Hepatocyte (in vitro differentiated cells): ENCODE measurements at regions not wholly inside any gene's neighbourhood (a gene's known extent, or its start where the extent isn't known, plus 50 kb on each side); places are given as distances from the start of the nearest gene placed in this dataset.

ENCODE experiments used
- DNase-seq: peaks from one replicate; pipeline ENCODE4 v3.0.0-alpha.2; 2016; ENCODE audit warnings: low spot score
- H2AFZ ChIP-seq: fragments of 200-600 bp; sonication (generic); 2 replicates; pipeline ENCODE4 v1.6.0; 2016; ENCODE audit warnings: antibody characterized with exemption, mild to moderate bottlenecking
- H3K27ac ChIP-seq: fragments of 200-600 bp; sonication (generic); 2 replicates; pipeline ENCODE4 v1.5.1; 2016; ENCODE audit warnings: mild to moderate bottlenecking
- H3K27me3 ChIP-seq: fragments of 200-600 bp; sonication (generic); 2 replicates; pipeline ENCODE4 v1.6.1; 2016
- H3K36me3 ChIP-seq: fragments of 200-600 bp; sonication (generic); replicated peaks from 2 replicates; pipeline ENCODE4 v1.5.1; 2016; ENCODE audit warnings: low read depth; ENCODE audit not compliant: insufficient read depth
- H3K4me1 ChIP-seq: fragments of 200-600 bp; sonication (generic); 2 replicates; pipeline ENCODE4 v1.5.1; 2016; ENCODE audit warnings: mild to moderate bottlenecking, moderate library complexity; ENCODE audit not compliant: insufficient read depth
- H3K4me2 ChIP-seq: fragments of 200-600 bp; sonication (generic); 2 replicates; pipeline ENCODE4 v1.6.0; 2016
- H3K4me3 ChIP-seq: fragments of 200-600 bp; sonication (generic); 2 replicates; pipeline ENCODE4 v1.5.1; 2016; ENCODE audit warnings: mild to moderate bottlenecking
- H3K79me2 ChIP-seq: fragments of 200-600 bp; sonication (generic); 2 replicates; pipeline ENCODE4 v1.6.0; 2017; ENCODE audit warnings: mild to moderate bottlenecking
- H3K9me2 ChIP-seq: fragments of 200-600 bp; sonication (generic); replicated peaks from 2 replicates; pipeline ENCODE4 v1.6.0; 2017; ENCODE audit warnings: mild to moderate bottlenecking; ENCODE audit not compliant: insufficient read depth
- H3K9me3 ChIP-seq: fragments of 200-600 bp; sonication (generic); 2 replicates; pipeline ENCODE4 v1.5.1; 2016; ENCODE audit warnings: low read depth, mild to moderate bottlenecking
- H4K20me1 ChIP-seq: fragments of 200-600 bp; sonication (generic); 2 replicates; pipeline ENCODE4 v1.6.0; 2016; ENCODE audit warnings: mild to moderate bottlenecking; ENCODE audit not compliant: insufficient read depth, poor library complexity, severe bottlenecking
- CTCF ChIP-seq: fragments of 200-600 bp; sonication (generic); IDR thresholded peaks from 2 replicates; pipeline ENCODE4 v1.5.1; 2016; ENCODE audit warnings: antibody characterized with exemption, mild to moderate bottlenecking; ENCODE audit not compliant: poor library complexity
- EZH2 ChIP-seq: fragments of 200-600 bp; sonication (generic); IDR thresholded peaks from 2 replicates; pipeline ENCODE4 v1.6.1; 2016; ENCODE audit warnings: antibody characterized with exemption, mild to moderate bottlenecking, borderline replicate concordance
- EZH2phosphoT487 ChIP-seq: fragments of 200-600 bp; sonication (generic); IDR thresholded peaks from one replicate; pipeline ENCODE4 v1.6.1; 2018; ENCODE audit warnings: antibody characterized with exemption, mild to moderate bottlenecking, low read depth, moderate library complexity; ENCODE audit not compliant: unreplicated experiment, severe bottlenecking
- WGBS: methylation state at CpG from one replicate; pipeline ENCODE4 v1.1.6; 2016; ENCODE audit warnings: low lambda C conversion rate; ENCODE audit errors: missing lambda C conversion rate; 5-methylcytosine and 5-hydroxymethylcytosine counted together

GRCh38 chr6:16059496-16059895, 69.4 kb upstream of the MYLIP start:
- Histone ChIP-seq H3K36me3 (no peaks in the 10 kb centered on the region), H3K4me3 (no peak overlapping the region), H2AFZ (no peak overlapping the region), H3K4me1 (peaks cover 4% of the 10 kb centered on the region), H3K79me2 (no peaks in the 10 kb centered on the region), H3K9me3 (no peaks in the 10 kb centered on the region), H4K20me1 (no peaks in the 10 kb centered on the region), H3K27me3 (no peaks in the 10 kb centered on the region), H3K27ac (no peak overlapping the region), H3K9me2 (no peaks in the 10 kb centered on the region), H3K4me2 (no peak overlapping the region)
- no peak for DNase-seq
- TF ChIP-seq EZH2phosphoT487 (no peak), CTCF (no peak), EZH2 (no peak)
- WGBS, result 45% methylated on average over 7 of the region's 7 CpGs

DNA sequence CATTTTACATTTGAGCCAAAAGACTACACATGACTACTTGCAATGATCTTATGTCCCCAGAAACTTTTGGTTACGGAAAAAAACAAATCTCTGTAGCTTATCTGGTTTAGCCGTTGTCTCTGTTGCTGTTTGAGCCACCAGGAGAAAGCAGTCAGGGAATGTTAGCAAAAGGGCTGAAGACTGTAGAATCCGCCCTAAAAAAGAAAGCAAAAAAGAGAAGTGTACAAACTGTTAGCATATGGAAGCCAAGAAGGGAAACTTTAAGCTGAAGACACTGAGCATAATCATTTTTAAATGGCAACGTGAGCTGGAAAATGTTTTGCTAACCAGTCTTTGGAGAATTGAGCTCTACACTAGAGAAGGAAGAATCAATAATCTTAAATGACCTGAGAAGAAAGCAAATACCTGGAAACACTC, 69.9 kb upstream of the MYLIP start:
- H3K4me2 ChIP-seq, result no peak overlapping the region
- H2AFZ ChIP-seq, result no peak overlapping the region

GRCh38 chr6:16058201-16058928, 70.5 kb upstream of the MYLIP start:
- 72% methylated on average over 6 of the region's 6 CpGs for WGBS
- no peaks in the 10 kb centered on the region for H3K36me3 ChIP-seq
- no peaks in the 10 kb centered on the region for H3K9me2 ChIP-seq
- no peaks in the 10 kb centered on the region for H3K27me3 ChIP-seq
- H3K4me3 ChIP-seq, result no peak overlapping the region
- no peaks in the 10 kb centered on the region for H3K79me2 ChIP-seq
- no peaks in the 10 kb centered on the region for H4K20me1 ChIP-seq
- no peak overlapping the region for H3K27ac ChIP-seq
- H3K9me3 ChIP-seq, result no peaks in the 10 kb centered on the region
- H2AFZ ChIP-seq, result no peak overlapping the region
- no peak for TF ChIP-seq EZH2
- peak; percentile 23 for DNase-seq
- H3K4me1 ChIP-seq, result no peaks in the 10 kb centered on the region
- H3K4me2 ChIP-seq, result no peak overlapping the region

More for the DNA sequence above, 69.9 kb upstream of the MYLIP start:
- DNase-seq, result no peak
- WGBS, result 48% methylated on average over 4 of the region's 4 CpGs
- Histone ChIP-seq H3K36me3 (no peaks in the 10 kb centered on the region), H3K4me3 (no peak overlapping the region), H3K4me1 (peaks cover 2% of the 10 kb centered on the region), H3K9me3 (no peaks in the 10 kb centered on the region), H3K79me2 (no peaks in the 10 kb centered on the region), H4K20me1 (no peaks in the 10 kb centered on the region), H3K27me3 (no peaks in the 10 kb centered on the region), H3K27ac (no peak overlapping the region), H3K9me2 (no peaks in the 10 kb centered on the region)
- no peak for TF ChIP-seq EZH2phosphoT487
- no peak for TF ChIP-seq CTCF
- no peak for TF ChIP-seq EZH2

DNA sequence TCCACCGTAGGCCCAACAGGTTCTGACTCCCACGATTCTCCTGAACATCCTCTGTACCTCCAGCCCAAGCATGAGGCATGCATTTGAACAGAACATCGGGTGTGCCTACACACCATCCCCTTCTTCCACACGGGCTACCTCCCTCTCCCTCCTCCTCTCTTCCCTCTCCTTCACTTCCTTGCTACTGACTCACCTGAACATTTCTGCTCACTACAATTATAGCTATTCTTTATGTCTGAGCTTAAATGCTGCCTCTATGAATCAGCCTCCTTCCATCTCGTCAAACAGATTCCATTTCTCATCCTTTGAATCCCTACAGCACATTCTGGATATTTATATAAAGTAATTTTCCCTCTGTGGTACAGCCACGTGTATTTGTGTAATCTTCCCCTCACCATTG, 71.4 kb upstream of the MYLIP start:
- H3K9me2 ChIP-seq, result no peaks in the 10 kb centered on the region
- no peaks in the 10 kb centered on the region for H3K9me3 ChIP-seq
- no peaks in the 10 kb centered on the region for H3K4me1 ChIP-seq
- H4K20me1 ChIP-seq, result no peaks in the 10 kb centered on the region
- no peaks in the 10 kb centered on the region for H3K27me3 ChIP-seq
- H3K4me2 ChIP-seq, result no peak overlapping the region
- H3K36me3 ChIP-seq, result no peaks in the 10 kb centered on the region
- H3K79me2 ChIP-seq, result no peaks in the 10 kb centered on the region
- no peak overlapping the region for H3K27ac ChIP-seq
- H3K4me3 ChIP-seq, result no peak overlapping the region
- WGBS, result 88% methylated on average over 6 of the region's 6 CpGs
- H2AFZ ChIP-seq, result no peak overlapping the region
- TF ChIP-seq EZH2phosphoT487 (no peak), EZH2 (no peak), CTCF (no peak)
- DNase-seq, result no peak
